Activated CD4-positive, alpha-beta T cell treated with anti-CD3 and anti-CD28 coated beads, Interleukin-2, amount 50 U/mL, for 48 hours (primary cell): ENCODE measurements at regions not wholly inside any gene's neighbourhood (a gene's known extent, or its start where the extent isn't known, plus 50 kb on each side); places are given as distances from the start of the nearest gene placed in this dataset.

Experiments
- DNase-seq, 2 experiments: peaks; one replicate each; pipeline ENCODE4 v3.0.0-alpha.2; 2020

DNA sequence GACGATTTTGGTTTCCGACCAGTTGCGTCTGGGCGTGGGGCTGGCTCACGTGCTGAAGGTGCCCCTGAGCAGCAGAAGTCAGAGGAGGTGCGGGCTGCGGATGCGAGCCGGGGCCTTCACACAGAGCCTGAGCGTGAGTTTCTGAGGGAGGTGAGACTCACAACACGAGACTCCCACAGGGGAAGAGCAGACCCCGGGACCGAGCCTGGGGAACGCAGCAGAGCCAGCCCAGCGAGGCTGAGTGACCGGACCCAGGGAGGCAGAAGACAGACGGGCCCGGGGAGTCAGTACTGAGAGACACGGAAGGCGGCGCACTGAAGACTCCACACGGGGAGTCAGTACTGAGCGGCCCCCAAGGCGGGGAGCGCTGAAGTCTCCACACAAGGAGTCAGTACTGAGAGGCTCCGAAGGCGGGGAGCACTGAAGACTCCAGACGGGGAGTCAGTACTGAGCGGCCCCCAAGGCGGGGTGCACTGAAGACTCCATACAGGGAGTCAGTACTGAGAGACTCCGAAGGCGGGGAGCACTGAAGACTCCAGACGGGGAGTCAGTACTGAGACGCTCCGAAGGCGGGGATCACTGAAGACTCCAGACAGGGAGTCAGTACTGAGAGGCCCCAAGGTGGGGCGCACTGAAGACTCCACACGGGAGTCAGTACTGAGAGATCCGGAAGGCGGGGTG is 77.8 kb downstream of the DLL1 start:
- DNase-seq = no peak

DNA sequence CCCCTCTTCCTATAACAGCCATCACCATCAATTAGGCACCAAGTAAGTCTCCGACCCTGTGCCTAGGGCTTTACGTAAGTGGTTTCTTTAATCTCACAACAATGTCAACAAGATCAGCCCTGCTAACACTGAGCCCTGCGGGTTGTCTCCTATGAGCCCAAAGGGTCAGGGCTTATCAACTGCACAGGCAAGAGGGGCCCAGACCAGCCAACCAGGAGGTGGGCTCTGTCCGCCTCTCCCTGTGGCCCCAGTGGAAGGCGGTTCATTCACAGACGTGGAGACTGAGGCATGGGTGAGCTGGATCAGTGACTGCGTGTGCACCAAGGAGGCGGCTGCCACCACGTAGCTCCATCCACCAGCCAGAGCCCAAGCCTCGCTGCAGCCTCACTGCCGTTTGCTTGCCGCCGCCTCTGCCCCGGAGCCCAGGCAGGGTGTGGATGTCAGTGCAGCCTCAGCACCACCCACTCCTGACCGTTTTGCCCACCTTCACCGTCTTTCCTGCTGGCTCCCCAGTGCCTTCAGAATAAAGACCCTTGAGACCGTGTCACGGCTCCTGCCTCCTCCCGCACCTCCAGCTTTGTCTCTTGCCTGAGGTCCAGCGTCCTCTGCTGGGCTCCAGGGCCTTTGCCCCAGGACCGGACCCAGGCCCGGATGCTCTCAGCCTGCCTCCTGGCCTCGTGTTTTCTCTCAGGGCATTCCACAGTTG is 78.7 kb downstream of the DLL1 start:
- no peak for DNase-seq

DNA sequence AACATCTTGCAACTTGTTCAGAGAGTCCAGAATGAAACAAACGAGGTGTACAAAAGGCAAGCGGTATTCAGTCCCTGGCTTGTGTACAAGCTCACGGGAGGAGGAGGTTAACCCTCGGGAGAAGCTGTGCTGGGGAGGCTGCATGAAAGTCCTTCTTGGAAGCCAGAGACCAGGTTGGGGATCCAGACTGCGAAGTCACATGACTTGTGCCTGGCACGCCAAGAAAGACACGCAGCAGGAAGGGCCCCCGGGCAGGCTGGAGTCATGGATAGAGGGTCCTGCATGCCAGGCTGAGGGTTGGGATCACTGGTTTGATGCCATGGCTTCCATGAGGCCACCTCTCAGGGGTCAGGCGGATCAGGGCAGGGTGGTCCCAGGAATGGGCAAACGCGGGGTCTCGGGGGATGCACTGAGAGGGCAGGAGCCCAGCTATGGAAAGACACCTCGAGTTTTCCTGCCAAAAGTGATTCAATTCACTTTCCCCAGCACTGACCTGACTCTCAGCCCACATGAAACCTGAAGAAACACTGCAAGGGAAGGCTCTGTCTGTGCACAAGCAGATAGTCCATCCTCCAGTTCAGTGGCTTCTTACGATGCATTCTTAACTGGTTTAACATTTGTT is 79.4 kb downstream of the DLL1 start:
- no peak for DNase-seq

DNA sequence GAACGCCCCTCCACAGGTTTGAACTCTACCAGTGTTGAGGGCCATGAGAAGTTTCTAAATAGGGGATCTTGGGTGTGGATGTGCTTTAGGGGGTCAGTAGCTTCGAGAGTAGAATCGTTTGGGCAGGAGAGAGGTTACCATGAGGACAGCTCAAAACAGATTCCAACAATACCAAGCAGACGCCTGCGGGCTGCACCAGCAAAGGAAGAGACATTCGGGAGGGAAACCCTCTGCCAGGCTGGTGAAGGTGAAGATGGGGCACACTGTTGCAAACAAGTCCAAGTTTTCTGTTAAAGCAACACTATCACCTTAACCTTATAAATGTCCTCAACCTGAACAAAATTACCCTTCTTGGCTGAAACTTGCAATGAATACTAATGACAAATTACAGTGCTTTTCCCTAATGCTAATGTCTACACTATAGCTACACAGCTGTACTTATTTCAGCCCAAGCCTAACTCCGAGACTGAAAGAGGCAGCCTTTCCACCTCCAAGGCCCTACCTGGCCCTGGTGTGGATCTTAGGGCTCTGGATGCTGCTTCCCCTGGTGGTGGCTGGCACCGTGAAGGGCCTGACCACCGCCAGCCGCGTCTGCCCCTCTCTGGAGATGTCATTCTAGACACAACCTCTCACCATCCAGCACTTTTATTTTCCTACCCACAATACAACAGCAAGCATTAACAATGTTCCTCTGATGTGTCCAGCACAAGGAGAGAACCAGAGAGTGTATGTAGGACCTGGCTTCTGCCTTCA is 80.1 kb downstream of the DLL1 start:
- DNase-seq = no peak

DNA sequence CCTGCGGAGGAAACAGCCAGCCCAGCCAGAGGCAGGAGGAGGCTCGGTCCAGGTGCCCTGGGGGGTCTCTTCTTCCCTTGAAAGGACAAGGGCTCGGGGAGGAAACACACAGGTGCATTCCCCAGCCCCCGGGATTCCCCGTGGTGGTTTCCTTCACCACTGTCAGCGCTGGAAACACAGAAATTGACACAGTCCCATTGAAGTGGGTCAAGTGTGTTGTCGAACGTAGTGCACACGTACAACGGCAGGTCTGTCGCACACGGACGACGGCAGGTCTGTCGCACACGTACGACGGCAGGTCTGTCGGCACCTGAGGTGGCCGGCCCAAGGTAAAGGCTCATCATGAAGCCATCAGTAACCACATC is 80.9 kb downstream of the DLL1 start:
- DNase-seq = no peak

DNA sequence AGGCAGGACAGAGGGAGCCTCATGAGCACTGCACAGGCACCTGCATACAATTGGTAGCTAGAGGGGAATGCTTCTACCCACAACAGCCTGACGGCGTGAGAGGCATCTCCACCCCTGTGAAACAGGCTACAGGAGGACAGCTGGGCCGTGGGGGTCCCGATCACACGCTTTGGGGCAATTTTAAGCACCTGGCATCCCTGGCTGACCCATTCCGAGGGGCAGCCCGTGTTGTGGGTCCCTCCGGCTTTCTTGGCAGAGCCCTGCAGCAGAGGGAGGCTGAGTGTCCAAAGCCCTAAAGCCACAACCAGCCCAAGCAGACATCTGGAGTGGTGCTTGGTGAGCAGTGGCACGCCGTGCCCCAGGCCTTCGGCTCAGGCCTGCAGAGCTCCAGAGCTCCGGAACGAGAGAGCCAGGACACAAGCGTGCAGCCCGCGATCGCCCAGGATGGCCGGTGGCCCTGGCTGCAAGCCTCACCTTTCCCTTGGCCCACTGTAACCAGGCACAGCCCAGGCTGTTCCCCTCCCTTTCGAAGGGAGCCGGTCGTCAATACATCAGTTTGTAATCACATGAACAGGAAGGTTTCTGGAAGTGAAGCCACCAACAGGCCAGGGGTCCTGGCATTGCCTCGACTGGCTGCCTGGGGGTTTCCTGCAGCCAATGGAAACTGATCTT is 81.4 kb downstream of the DLL1 start:
- DNase-seq = no peak

DNA sequence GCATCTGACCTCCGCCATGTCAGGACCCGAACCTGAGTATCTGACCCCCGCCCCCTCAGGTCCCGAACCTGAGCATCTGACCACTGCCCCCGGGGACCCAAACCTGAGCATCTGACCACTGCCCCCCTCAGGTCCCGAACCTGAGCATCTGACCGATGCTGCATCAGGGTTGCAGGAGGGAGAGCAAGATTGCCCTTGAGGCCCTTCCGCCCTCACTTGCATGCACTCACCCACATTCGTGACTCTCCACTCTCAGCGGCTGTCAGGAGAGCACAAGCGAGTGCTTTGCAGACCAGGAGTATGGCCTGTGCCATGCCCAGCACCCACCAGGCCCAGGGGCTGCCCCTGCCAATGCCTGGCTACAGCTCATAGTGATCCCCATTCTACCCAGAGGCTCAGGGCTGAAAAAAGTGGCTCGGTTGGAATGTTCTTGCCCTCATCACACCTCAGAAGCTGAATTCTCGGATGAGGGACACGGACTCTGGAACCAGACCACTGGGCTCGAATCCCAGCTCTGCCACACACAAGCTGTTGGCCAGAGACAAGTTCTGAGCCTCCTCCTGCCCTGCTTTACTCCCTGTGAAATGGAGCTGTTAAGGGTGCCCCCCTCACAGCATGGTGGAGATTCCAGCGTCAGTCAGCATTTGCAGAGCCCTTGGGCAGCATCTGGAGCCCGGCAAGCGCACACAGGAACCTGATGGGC is 82.1 kb downstream of the DLL1 start:
- DNase-seq = no peak

DNA sequence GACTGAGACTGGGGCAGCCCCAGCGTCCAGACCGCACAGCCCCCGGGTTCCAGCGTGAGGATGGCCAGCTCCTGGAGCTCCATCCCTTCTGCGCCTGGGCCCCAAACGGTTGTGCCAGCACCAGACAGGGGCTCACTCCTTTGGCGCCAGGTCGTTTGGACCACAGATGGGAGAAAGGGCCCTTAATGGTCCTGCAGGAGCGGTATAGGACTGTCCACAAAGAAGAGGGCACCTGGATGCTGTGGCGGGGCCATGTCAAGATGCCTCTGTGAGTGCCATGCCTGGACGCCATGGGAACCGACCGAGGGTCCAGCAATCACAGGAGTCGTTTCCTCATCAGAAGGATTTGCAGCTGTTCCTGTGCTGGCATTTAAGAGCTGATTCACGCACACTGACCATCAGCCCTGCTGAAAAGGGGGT is 82.7 kb downstream of the DLL1 start:
- DNase-seq = no peak

DNA sequence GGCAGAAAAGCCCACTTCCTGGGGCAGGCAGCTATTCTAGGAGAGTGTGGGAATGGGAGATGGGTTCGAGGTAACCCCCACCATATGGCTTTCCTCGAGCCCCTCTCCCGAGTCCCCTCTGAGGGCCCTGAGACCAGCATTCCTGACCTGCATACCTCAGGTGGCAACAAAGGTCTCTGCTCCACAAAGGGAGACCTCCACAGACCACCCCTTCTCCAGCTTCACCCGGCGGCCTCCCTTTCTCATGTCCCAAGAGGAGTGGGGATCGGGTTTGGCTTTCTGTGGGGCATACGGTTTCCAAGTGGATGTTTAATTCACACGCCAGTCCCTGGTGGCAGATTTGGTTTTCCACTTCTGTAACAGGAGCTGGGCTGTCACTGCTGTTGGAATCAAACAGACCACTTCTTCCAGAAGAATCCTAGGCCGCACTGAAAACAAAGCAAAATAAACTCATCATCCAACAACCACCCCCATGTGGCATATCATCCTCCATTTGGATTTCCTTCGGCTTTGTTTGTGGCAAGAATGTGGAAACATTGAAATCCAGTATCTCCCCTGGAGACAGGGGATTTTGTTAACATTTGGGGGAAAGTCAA is 83.2 kb downstream of the DLL1 start:
- DNase-seq = no peak

DNA sequence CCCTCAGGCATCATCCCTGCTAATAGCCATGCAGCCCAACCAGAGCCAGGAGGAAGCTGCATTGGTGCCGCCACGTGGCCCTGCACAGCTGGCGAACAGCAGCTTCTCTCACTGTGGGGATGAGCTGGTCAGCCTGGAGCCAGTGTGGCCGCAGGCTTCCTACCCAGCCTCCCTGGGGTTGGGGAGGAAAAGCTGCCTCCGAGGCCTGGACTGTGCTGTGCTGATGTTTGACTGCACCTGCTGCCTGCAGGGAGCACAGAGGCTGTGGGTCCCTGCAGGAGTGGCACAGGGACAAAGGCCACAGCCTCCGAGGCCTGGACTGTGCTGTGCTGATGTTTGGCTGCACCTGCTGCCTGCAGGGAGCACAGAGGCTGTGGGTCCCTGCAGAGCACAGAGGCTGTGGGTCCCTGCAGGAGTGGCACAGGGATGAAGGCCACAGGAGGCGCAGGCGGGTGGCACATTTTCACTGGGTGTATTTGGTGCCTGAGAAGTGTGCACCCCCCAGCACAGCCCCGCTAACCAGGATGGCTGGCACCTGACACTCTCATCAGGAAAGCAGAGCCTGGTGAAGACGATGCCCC is 83.9 kb downstream of the DLL1 start:
- DNase-seq = no peak

DNA sequence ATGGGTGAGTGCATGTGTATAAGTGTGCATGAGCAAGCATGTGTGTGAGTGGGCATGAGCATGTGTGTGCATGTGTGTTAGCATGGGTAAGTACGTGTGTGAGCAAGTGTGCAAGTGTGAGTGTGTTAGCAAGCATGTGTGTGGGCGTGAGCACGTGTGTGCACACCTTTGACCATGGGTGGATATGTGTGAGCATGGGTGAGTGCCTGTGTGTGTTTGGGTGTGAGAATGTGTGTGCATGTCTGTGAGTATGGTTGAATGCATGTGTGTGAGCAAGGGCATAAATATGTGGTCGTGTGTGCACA is 84.6 kb downstream of the DLL1 start:
- no peak for DNase-seq

DNA sequence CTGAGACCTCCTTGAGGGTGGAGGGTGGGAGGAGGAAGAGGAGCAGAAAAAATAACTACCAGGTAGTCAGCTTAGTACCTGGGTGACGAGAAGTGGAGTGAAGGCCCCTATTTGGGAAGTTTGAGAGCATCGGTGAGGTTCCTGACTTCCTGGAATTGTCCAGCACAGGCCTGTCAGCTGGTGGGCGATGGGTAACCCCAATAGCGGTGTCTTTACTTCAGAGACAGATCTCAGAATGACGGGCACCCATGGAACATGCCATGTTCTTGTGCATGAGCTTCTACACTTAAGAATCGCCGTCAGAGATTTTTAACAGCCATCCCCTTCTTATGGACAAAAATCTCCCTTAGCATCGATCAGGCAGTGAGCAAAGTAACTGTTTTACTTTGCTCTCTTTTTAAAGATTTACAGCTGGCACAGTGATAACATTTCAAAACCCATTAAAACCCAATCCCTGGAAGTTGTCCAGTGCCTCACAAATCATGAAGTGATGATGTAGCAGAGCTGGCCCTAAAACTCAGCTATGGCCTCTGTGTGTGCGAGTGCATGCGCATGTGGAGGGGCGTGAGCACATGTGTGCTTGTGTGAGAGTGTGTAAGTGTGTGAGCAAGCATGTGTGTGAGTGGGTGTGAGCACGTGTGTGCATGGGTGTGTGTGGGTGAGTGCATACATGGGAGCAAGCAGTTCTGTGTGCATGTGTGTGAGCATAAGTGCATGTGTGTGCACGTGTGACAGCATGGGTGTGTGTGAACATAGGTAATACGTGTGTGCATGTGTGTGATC is 85.2 kb downstream of the DLL1 start:
- no peak for DNase-seq

DNA sequence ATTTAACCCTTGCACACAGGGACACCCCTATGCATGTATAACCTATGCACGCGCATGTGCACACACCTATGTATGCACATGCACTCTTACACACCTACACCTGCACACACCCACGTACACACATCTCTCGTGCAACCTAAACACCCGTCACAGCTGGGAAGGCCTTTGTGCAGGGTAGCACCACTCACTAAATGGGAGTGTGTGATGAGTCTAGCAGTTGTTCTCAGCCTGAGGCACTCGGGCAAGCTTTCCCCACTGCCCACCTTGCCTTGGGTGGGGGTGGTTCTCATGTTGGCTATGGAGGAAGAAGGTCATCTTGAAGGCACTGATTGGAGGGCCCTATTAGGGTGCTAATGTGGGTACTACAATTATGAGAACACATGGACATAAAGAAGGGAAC is 85.8 kb downstream of the DLL1 start:
- no peak for DNase-seq

DNA sequence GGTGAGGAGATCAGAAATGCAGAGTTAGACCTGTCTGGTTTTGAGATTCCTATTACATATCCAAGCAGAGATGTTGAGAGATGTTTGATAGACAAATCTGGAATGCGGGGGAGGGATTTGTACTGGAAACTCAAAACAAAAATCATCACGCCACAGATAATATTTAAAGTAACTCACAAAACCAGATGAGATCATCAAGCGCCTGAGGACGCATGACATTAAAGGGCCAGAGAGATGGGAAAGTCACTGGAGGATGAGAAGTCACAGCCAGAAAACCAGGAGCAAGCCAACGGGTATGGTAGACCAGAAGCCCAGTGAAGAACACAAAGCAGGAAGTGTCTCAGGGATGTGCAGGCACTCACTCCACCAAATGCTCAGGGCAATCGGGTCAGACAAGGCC is 87.7 kb downstream of the DLL1 start:
- DNase-seq = no peak

DNA sequence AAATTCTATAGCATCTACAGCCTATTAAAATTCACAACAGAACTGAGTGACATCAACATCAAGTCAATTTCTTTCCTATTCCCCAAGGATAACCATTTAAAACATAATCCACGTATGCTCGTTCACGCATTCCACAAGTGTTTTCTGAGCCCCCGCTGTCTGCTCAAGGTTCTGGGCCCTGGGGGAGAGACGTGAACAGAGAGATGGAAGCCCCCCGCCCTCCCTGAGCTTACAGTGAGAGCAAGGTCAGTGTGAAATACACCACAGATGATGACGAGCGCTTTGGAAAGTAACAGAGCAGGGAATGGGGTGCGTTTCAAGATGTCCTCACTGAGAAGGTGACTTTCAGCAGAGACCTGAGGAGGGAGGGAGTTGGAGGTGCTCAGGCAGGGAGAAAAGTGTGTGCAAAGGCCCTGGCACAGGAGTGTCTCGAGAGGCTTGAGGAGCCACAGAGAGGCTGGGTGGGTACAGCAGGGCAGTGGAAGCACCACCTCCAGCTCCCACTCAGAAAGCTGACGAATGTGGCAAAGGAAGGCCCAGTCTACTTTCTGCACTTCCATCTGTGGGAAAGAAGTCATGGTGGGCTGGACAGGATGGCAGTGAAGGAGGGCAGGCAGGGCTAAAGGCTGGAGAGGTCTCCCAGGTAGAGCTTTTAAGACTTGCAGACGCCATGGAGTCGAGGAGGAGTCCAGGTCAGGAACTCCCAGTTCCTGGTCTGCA is 88.3 kb downstream of the DLL1 start:
- no peak for DNase-seq

DNA sequence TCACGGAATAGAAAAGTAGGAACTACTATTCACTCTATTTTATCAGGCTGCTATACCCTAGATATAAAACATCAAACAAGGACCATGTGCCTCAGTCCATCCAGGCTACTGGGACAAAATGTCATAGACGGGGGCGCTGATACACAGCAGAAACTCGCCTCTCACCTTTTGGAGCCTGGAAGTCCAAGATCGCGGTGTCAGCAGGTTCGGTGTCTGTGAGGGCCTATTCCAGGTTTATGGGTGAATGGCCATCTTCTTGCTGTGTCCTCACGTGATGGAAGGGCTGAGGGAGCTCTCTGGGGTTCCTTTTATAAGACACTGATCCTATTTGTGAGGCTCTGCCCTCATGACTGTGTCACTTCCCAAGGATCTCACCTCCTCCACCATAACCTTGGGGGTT is 89.5 kb downstream of the DLL1 start:
- DNase-seq = no peak

DNA sequence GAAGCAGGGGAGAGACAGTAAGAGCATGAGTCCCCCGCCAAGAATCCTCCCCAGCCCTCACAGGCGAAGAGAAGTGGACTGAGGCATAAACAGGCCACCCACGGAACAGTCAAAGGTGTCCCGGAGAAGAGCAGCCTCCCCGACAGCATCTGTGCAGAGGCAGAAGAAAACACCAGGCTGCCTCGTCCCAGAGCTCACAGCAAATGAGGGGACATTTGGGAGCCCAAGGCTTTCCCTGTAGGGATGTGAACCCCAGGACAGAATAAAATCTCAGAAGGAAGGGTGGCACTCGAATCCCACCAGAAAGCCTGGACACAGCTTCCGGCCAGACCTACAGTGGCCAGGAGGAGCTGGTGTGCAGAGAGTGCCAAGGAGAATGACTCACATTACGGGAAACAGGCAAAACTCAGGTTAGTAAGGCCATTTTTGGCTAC is 90.4 kb downstream of the DLL1 start:
- no peak for DNase-seq

DNA sequence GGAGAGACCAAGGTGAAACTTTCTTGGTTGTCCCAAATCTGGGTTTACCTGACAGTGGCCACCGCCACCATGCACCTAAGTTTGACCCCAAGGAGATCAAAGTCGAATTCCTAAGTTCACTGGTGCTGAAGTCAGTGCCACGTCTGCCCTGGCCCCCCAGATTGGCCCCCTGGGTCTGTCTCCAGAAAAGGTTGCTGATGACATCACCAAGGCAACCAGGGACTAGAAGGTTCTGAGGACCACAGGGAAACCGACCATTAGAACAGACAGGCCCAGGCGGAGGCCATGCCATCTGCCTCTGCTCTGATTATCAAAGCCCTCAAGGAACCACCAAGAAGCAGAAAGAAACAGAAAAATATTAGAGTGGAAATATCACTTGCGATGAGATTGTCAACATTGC is 91.2 kb downstream of the DLL1 start:
- no peak for DNase-seq

DNA sequence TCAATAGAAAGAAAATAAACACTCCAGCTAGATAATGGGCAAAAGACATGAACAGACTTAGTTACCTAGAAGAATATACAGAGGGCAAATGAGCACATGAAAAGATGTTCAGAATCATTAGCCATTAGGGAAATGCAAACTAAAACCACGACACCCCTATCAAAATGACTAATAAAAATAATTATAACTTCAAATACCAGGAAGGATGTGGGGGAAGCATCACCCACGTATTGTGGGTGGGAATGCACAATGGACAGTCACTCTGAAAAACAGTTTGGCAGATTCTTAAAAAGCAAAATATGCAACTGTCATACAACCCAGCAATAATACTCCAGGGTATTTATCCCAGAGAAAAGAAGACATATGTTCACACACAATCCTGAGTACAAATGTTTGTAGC is 92.6 kb downstream of the DLL1 start:
- DNase-seq = no peak

DNA sequence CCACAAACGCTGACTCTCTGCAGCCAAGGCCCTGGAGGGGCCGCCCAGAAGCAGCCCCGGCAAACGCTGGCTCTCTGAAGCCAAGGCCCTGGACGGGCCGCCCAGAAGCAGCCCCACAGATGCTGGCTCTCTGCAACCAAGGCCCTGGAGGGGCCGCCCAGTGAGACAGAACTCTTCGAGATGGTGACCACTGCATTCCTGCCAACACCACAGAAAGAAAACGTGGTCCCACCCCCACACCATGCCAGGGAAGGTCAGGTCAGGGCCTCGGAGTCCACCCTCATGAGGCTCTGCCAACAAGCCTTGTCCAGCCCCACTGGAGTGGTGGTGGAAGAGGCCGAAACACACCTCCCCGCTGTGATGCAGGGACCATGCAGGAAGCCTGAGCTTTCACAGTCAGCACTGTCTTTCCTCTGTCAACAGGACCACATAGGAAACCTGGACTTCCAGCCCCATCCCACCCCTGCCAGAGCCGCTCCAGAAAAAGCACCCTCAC is 97.5 kb downstream of the DLL1 start:
- DNase-seq = no peak
